HG03175 (cell line): ENCODE measurements at regions not wholly inside any gene's neighbourhood (a gene's known extent, or its start where the extent isn't known, plus 50 kb on each side); places are given as distances from the start of the nearest gene placed in this dataset.
"Not testable (repeated sequence)": the region's sequence is repeated elsewhere in the genome, so short reads cannot be mapped to it uniquely, and the experiment has no call there.

Experiments used
- ATAC-seq: cut with Tn5 transposase; IDR thresholded peaks from one replicate; pipeline ENCODE4 v1.9.1; 2021; ENCODE audit warnings: mild to moderate bottlenecking, moderate library complexity; ENCODE audit not compliant: unreplicated experiment

DNA sequence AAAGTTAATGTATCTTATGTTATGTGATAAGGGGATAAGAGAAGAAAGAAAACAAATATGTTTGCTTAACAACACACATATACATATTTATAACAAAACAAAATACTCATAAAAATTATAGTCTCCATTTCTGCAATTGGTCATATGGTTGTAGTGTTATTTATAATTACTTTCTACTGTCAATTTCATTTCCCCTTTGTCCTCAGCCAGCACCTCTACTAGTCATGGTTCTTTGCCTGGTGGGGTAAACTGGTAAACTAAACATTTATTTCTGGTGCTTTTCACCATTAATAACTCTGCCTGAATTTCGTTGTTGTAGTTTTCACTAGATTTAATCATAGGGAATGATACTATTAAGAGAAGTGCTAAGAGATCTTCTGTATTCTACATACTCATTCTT, 88.0 kb upstream of the ALCAM start:
- no peak for ATAC-seq

DNA sequence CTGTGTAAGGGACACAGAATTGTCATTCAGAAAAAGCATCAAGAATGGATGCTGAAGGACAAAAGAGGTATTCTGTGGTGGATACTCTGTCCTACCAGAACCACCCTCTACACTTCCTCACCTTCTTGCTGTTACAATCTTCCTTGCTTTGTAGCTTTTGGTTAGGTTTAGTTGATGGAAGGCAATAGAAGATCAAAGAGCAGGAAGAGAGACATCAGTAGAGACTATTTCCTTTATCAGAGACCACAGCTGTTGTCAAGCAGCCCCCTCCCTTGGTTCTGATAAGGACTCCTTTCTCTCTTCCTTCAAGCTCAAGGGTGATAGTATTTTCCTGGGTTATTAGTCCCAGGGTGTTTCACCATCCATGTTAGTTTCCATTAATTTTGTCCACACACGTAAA, 84.7 kb upstream of the ALCAM start:
- ATAC-seq, result no peak

GRCh38 chr3:105284876-105285275, 81.8 kb upstream of the ALCAM start:
- no peak for ATAC-seq

- no peak for ATAC-seq
Measured at GRCh38 chr3:105285653-105286241, 81.0 kb upstream of the ALCAM start.

DNA sequence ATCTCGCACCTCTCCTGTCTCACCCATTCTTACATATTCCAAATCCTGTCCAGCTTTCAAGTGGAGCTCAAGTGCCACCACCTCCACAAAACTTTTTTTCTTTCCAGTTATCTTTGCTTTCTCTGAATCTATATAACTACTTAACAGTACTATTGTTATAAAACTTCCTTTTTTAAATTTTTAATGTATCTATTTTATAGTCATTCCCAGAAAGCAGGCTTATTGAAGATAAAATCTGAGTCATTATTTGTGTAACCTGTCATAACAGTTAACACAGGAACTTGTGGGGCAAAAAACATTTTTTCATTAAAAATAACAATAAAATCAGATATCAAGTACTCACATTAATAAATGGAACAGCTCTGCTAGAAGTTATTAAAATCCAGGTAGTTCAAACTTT, 73.3 kb upstream of the ALCAM start:
- no peak for ATAC-seq

GRCh38 chr3:105296182-105296822, 70.4 kb upstream of the ALCAM start:
- ATAC-seq, result not testable (repeated sequence)

DNA sequence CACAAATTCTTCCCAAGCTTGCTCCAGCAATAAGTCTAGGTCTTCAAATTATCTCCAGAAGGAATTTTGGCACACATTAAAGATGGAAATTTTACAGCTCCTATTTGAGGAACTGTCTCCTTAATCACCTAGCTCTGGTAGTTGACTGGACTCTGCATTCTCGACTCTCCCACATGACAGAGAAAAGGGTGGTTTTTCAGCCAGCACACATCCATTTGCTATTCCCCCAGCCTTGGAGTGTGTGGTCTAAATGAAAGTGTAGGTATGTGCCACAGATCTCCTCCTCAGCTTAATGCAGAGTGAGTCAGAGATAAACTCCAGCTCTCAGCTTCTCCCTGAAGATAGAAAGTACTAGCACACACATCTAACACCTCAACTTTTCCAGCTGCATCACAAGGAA, 62.2 kb upstream of the ALCAM start:
- ATAC-seq, result no peak

- no peak for ATAC-seq
Measured at GRCh38 chr3:105315144-105315543, 51.6 kb upstream of the ALCAM start.

DNA sequence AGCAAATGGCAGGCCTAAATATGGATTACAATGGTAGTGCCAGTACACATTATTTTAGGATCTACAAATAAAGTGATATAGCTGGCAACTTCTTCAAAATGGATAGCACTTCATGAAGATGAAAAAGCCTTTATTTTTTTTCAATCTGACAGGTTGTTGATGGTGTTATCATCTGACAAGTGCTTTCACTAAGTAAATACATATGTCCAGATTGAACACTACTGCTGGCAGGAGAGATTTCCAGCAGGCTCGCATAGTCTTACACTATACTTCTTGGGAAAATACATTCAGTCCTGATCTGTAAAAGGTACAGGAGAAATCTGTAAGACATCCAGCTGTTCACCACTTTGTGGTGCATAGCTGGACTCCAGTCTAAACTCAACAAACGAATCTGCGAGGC, 50.9 kb upstream of the ALCAM start:
- no peak for ATAC-seq

DNA sequence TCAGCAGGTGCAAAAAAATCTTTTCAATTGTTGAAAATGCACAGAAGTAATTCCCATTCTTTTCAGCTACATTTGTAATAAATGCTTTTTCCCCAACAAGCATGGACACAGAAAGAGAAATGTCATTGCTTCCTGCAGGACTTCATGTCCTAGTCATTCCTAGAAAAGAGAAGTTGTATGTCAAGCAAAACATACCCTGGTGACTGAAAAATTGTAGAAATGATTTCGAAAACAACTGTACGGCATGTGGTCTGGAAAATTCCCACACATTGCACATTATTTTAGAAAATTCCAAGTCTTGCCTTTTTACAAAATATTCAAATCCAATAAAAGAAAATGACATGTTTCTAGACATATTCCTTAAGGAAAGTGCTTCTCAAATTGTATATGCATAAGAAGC, 50.4 kb upstream of the ALCAM start:
- no peak for ATAC-seq
